Suprapubic skin (tissue), 3 donors: ENCODE measurements at regions not wholly inside any gene's neighbourhood (a gene's known extent, or its start where the extent isn't known, plus 50 kb on each side); places are given as distances from the start of the nearest gene placed in this dataset.

Experiments
- POLR2A ChIP-seq, 2 donors: fragments of 450-650 bp; IDR thresholded peaks; one replicate each; pipeline ENCODE4 v1.6.1; 2017; ENCODE audit warnings: antibody characterized with exemption in 2 of 2, mild to moderate bottlenecking in 2 of 2, moderate library complexity in 2 of 2
- TF ChIP-seq, protein P1 (sequence below), 2 donors: fragments of 200-600 bp in 1 of 2; fragments of 450-650 bp in 1 of 2; sonication (generic) in 1 of 2; IDR thresholded peaks; one replicate each; pipeline ENCODE4 v1.5.1; 2016 to 2019; ENCODE audit warnings: antibody characterized with exemption in 2 of 2, mild to moderate bottlenecking in 1 of 2, moderate library complexity in 1 of 2

DNA sequence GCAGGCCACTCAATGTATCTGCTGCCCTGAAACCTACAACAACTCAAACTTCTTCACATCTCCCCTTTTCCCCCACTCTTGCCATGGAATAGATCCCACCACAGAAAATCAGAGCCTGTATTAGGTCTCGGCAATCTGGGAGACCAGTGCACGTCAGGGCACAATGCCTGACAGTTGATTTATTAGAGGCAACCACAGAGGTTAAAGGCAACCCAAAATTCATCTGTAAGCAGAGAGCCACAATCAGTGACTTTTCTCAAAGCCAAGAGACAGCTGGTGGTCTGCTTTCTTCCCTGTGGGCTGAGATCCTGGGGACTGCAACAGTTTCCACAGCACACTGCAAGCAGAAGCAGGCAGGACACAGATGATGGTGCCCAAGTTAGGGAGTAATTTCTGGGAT is 169.0 kb upstream of the NTF3 start:
- TF ChIP-seq POLR2A (IDR thresholded peaks at IDR 0.05) = no peak
- TF ChIP-seq, protein P1, sequence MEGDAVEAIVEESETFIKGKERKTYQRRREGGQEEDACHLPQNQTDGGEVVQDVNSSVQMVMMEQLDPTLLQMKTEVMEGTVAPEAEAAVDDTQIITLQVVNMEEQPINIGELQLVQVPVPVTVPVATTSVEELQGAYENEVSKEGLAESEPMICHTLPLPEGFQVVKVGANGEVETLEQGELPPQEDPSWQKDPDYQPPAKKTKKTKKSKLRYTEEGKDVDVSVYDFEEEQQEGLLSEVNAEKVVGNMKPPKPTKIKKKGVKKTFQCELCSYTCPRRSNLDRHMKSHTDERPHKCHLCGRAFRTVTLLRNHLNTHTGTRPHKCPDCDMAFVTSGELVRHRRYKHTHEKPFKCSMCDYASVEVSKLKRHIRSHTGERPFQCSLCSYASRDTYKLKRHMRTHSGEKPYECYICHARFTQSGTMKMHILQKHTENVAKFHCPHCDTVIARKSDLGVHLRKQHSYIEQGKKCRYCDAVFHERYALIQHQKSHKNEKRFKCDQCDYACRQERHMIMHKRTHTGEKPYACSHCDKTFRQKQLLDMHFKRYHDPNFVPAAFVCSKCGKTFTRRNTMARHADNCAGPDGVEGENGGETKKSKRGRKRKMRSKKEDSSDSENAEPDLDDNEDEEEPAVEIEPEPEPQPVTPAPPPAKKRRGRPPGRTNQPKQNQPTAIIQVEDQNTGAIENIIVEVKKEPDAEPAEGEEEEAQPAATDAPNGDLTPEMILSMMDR (IDR thresholded peaks at IDR 0.05) = no peak
